ENCODE measurements at regions not wholly inside any gene's neighbourhood (a gene's known extent, or its start where the extent isn't known, plus 50 kb on each side); places are given as distances from the start of the nearest gene placed in this dataset.

GRCh38 chrY:7951187-7951852 lies 1039.8 kb upstream of the AMELY start:
- Mint-ChIP-seq H3K4me3 (no peak overlapping the region), H3K9me3 (no peaks in the 10 kb centered on the region), H3K27me3 (no peaks in the 10 kb centered on the region), H3K36me3 (no peaks in the 10 kb centered on the region), H3K4me1 (no peaks in the 10 kb centered on the region), H3K27ac (no peak overlapping the region)
- Histone ChIP-seq H3K4me3 (ENCODE audit: low read length in 2 of 2) (no peak overlapping the region), H3K27me3 (ENCODE audit: insufficient read depth, low read length) (no peaks in the 10 kb centered on the region), H3K36me3 (ENCODE audit: insufficient read depth, low read length) (no peaks in the 10 kb centered on the region), H3K9me3 (ENCODE audit: control insufficient read depth in 1 of 2, low read length in 2 of 2) (no peaks in the 10 kb centered on the region), H3K4me1 (ENCODE audit: insufficient read depth, low read length) (no peaks in the 10 kb centered on the region), H3K27ac (ENCODE audit: low read depth, low read length) (no peak overlapping the region)
- no peak for DNase-seq
- ChIA-PET CTCF (ENCODE audit: partially characterized antibody) (no interaction called here), POLR2A (ENCODE audit: partially characterized antibody) (no interaction called here)
- intact Hi-C loops (cut with micrococcal nuclease) = no loop called here

GRCh38 chrY:7944135-7944534 lies 1032.6 kb upstream of the AMELY start:
- intact Hi-C loops (cut with micrococcal nuclease) = no loop called here
- H3K9me3 Mint-ChIP-seq = peaks cover 0 to 2% (median 0%) of the 10 kb centered on the region in 8 donors

DNA sequence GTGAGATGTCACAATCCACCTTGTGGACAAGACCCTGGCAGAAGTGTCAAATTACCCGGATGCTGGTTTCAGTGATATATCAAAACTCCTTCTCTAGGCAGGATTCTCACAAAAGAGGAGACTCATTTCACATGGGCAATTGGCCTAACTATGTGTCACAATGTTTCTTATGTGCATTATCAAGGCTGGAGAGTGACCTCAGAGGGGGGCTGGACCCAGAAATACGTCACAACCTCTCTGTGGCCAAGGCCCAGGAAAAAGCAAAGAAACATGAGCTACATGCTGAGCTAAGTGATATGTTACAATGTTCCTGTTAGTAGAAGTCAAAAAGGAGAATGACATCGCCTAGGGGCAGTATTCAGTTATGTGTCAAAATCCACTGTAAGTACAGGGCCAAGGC lies 1031.2 kb upstream of the AMELY start:
- no peaks in the 10 kb centered on the region for H3K36me3 Mint-ChIP-seq

More at GRCh38 chrY:7944135-7944534, 1032.6 kb upstream of the AMELY start:
- H3K4me1 ChIP-seq (ENCODE audit: insufficient read depth, low read length) = no peaks in the 10 kb centered on the region
- no peaks in the 10 kb centered on the region for H3K4me1 Mint-ChIP-seq
- no peaks in the 10 kb centered on the region for H3K27me3 Mint-ChIP-seq
- no peaks in the 10 kb centered on the region for H3K36me3 ChIP-seq (ENCODE audit: insufficient read depth, low read length)
- H3K9me3 ChIP-seq (ENCODE audit: control insufficient read depth in 1 of 2, low read length in 2 of 2) = no peaks in the 10 kb centered on the region
- H3K27me3 ChIP-seq (ENCODE audit: insufficient read depth, low read length) = no peaks in the 10 kb centered on the region
- DNase-seq = no peak
- ChIA-PET POLR2A (ENCODE audit: partially characterized antibody) (no interaction called here), CTCF (ENCODE audit: partially characterized antibody) (no interaction called here)
- no peaks in the 10 kb centered on the region for H3K36me3 Mint-ChIP-seq
- no peak overlapping the region for H3K4me3 Mint-ChIP-seq
- no peak overlapping the region for H3K27ac ChIP-seq (ENCODE audit: low read depth, low read length)
- no peak overlapping the region for H3K4me3 ChIP-seq (ENCODE audit: low read length in 2 of 2)
- no peak overlapping the region for H3K27ac Mint-ChIP-seq

DNA sequence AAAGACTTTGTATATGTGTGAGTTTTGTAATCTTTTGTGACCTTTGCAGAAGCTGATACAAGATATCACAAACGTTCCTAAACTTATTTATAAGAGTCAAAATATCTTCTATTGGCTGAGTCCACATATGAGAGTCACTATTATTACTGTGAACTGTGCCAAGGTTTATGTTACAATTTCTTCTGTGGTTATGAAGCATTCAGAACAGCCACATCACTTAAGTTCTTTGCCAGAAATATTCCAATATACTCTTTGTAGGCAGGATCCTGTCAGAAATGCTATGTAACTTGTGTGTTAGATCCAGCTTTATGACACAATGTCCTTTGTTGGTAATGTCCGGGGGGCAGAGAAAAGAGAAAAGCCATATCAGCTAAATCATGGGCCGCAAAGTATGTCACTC lies 1030.3 kb upstream of the AMELY start:
- no peak overlapping the region for H3K27ac Mint-ChIP-seq
- no peaks in the 10 kb centered on the region for H3K36me3 Mint-ChIP-seq
- H3K27me3 ChIP-seq (ENCODE audit: insufficient read depth, low read length) = no peaks in the 10 kb centered on the region
- H3K4me3 ChIP-seq (ENCODE audit: low read length in 2 of 2) = no peak overlapping the region
- POLR2A ChIA-PET (ENCODE audit: partially characterized antibody) = no interaction called here
- intact Hi-C loops (cut with micrococcal nuclease) = no loop called here
- H3K4me3 Mint-ChIP-seq = no peak overlapping the region
- H3K27me3 Mint-ChIP-seq = no peaks in the 10 kb centered on the region
- DNase-seq = no peak
- CTCF ChIA-PET (ENCODE audit: partially characterized antibody) = no interaction called here
- no peak overlapping the region for H3K27ac ChIP-seq (ENCODE audit: low read depth, low read length)
- peaks cover 0 to 2% (median 0%) of the 10 kb centered on the region in 8 donors for H3K9me3 Mint-ChIP-seq
- H3K4me1 ChIP-seq (ENCODE audit: insufficient read depth, low read length) = no peaks in the 10 kb centered on the region
- H3K36me3 ChIP-seq (ENCODE audit: insufficient read depth, low read length) = no peaks in the 10 kb centered on the region
- H3K9me3 ChIP-seq (ENCODE audit: control insufficient read depth in 1 of 2, low read length in 2 of 2) = no peaks in the 10 kb centered on the region
- H3K4me1 Mint-ChIP-seq = no peaks in the 10 kb centered on the region

More for the DNA sequence above, 1031.2 kb upstream of the AMELY start:
- ChIA-PET CTCF (ENCODE audit: partially characterized antibody) (no interaction called here), POLR2A (ENCODE audit: partially characterized antibody) (no interaction called here)
- H3K9me3 Mint-ChIP-seq = peaks cover 0 to 2% (median 0%) of the 10 kb centered on the region in 8 donors
- intact Hi-C loops (cut with micrococcal nuclease) = no loop called here
- Histone ChIP-seq H3K27me3 (ENCODE audit: insufficient read depth, low read length) (no peaks in the 10 kb centered on the region), H3K36me3 (ENCODE audit: insufficient read depth, low read length) (no peaks in the 10 kb centered on the region), H3K4me1 (ENCODE audit: insufficient read depth, low read length) (no peaks in the 10 kb centered on the region), H3K4me3 (ENCODE audit: low read length in 2 of 2) (no peak overlapping the region), H3K9me3 (ENCODE audit: control insufficient read depth in 1 of 2, low read length in 2 of 2) (no peaks in the 10 kb centered on the region), H3K27ac (ENCODE audit: low read depth, low read length) (no peak overlapping the region)
- no peaks in the 10 kb centered on the region for H3K4me1 Mint-ChIP-seq
- H3K4me3 Mint-ChIP-seq = no peak overlapping the region
- no peak for DNase-seq
- no peaks in the 10 kb centered on the region for H3K27me3 Mint-ChIP-seq
- no peak overlapping the region for H3K27ac Mint-ChIP-seq

DNA sequence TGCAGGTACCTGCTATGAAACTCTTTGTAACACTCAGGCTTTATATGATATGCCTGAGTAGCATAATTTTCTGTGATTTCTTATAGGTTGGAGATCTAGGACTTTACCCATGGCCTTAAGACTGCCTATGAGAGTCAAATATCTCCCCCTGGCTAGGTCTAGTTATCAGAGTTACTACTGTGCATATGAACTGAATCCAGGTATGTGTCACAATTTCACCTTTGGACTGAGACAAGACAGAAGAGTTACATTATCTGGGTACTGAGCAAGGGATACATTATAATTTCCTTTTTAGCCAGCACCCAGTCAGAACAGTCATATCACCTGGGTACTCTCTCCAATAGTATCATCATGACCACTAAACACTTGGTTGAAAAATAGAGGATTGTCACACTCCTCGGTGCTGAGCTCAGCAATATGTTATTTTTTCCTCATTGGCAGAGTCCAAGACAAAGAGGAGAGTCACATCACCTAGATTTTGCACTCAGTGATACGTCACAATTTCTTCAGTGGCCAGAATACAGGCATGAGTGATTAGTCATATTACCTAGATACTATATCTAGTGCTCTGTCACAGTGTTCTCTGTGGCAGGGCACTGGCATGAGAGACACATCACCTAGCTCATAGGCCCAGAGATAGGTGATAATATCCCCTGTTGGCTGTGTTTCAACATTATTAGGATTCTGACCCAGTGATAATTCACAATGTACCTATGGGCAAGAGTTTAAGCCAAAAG lies 1027.6 kb upstream of the AMELY start:
- Histone ChIP-seq H3K4me1 (ENCODE audit: insufficient read depth, low read length) (no peaks in the 10 kb centered on the region), H3K4me3 (ENCODE audit: low read length in 2 of 2) (no peak overlapping the region), H3K27me3 (ENCODE audit: insufficient read depth, low read length) (no peaks in the 10 kb centered on the region), H3K9me3 (ENCODE audit: control insufficient read depth in 1 of 2, low read length in 2 of 2) (no peaks in the 10 kb centered on the region), H3K36me3 (ENCODE audit: insufficient read depth, low read length) (no peaks in the 10 kb centered on the region), H3K27ac (ENCODE audit: low read depth, low read length) (no peak overlapping the region)
- Mint-ChIP-seq H3K27ac (no peak overlapping the region), H3K27me3 (no peaks in the 10 kb centered on the region), H3K4me3 (no peak overlapping the region), H3K4me1 (no peaks in the 10 kb centered on the region), H3K36me3 (no peaks in the 10 kb centered on the region), H3K9me3 (peaks cover 0 to 2% (median 0%) of the 10 kb centered on the region in 8 donors)
- intact Hi-C loops (cut with micrococcal nuclease) = no loop called here
- ChIA-PET POLR2A (ENCODE audit: partially characterized antibody) (no interaction called here), CTCF (ENCODE audit: partially characterized antibody) (no interaction called here)
- DNase-seq = no peak

DNA sequence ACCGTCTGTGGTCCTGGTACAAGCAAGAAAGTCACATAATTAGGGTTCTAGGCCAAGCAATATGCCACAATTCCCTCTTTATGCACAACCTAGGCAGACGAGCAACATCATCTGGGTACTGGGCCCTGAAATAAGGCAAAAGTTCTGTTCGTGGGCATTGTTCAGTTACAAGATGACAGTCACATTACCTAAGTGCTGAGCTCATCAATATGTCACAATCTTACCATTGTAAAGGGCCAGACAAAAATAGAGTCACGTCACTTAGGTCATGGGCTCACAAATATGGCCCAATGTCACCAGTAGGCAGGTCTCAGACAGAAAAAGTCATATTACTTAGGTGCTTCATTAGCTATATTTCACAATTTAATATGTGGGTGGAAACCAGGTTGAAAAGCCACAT lies 1025.3 kb upstream of the AMELY start:
- POLR2A ChIA-PET (ENCODE audit: partially characterized antibody) = no interaction called here
- H3K27me3 Mint-ChIP-seq = no peaks in the 10 kb centered on the region
- no peaks in the 10 kb centered on the region for H3K36me3 Mint-ChIP-seq
- Histone ChIP-seq H3K36me3 (ENCODE audit: insufficient read depth, low read length) (no peaks in the 10 kb centered on the region), H3K4me1 (ENCODE audit: insufficient read depth, low read length) (no peaks in the 10 kb centered on the region), H3K4me3 (ENCODE audit: low read length in 2 of 2) (no peak overlapping the region), H3K27ac (ENCODE audit: low read depth, low read length) (no peak overlapping the region), H3K27me3 (ENCODE audit: insufficient read depth, low read length) (no peaks in the 10 kb centered on the region), H3K9me3 (ENCODE audit: control insufficient read depth in 1 of 2, low read length in 2 of 2) (no peaks in the 10 kb centered on the region)
- no peak overlapping the region for H3K27ac Mint-ChIP-seq
- H3K4me3 Mint-ChIP-seq = no peak overlapping the region
- DNase-seq = no peak
- no peaks in the 10 kb centered on the region for H3K4me1 Mint-ChIP-seq
- H3K9me3 Mint-ChIP-seq = no peaks in the 10 kb centered on the region
- CTCF ChIA-PET (ENCODE audit: partially characterized antibody) = no interaction called here
- intact Hi-C loops (cut with micrococcal nuclease) = no loop called here

DNA sequence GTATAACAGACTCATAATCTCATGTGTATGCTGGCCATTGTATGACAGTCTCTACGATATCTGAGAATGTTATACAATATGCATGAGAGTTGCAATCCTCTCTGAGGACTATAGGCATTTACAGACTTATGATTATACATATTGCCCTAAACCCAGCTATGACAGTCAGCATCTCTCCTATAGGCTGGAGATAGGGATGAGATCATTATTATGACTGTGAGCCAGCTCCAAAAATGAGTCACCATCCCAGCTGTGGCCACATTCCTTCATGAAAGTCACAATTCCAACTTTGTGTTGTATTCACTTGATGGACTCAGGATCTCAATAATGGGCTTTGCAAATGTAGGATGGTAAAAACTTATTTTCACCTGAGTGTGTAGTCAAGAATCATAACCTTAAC lies 1024.5 kb upstream of the AMELY start:
- ChIA-PET POLR2A (ENCODE audit: partially characterized antibody) (no interaction called here), CTCF (ENCODE audit: partially characterized antibody) (no interaction called here)
- intact Hi-C loops (cut with micrococcal nuclease) = no loop called here
- H3K27me3 ChIP-seq (ENCODE audit: insufficient read depth, low read length) = no peaks in the 10 kb centered on the region
- Mint-ChIP-seq H3K4me1 (no peaks in the 10 kb centered on the region), H3K27ac (no peak overlapping the region), H3K4me3 (no peak overlapping the region), H3K27me3 (no peaks in the 10 kb centered on the region), H3K36me3 (no peaks in the 10 kb centered on the region), H3K9me3 (no peaks in the 10 kb centered on the region)
- no peak overlapping the region for H3K4me3 ChIP-seq (ENCODE audit: low read length in 2 of 2)
- no peak overlapping the region for H3K27ac ChIP-seq (ENCODE audit: low read depth, low read length)
- DNase-seq = no peak
- no peaks in the 10 kb centered on the region for H3K36me3 ChIP-seq (ENCODE audit: insufficient read depth, low read length)
- no peaks in the 10 kb centered on the region for H3K4me1 ChIP-seq (ENCODE audit: insufficient read depth, low read length)
- H3K9me3 ChIP-seq (ENCODE audit: control insufficient read depth in 1 of 2, low read length in 2 of 2) = no peaks in the 10 kb centered on the region
